ENCODE measurements at regions not wholly inside any gene's neighbourhood (a gene's known extent, or its start where the extent isn't known, plus 50 kb on each side); places are given as distances from the start of the nearest gene placed in this dataset.

DNA sequence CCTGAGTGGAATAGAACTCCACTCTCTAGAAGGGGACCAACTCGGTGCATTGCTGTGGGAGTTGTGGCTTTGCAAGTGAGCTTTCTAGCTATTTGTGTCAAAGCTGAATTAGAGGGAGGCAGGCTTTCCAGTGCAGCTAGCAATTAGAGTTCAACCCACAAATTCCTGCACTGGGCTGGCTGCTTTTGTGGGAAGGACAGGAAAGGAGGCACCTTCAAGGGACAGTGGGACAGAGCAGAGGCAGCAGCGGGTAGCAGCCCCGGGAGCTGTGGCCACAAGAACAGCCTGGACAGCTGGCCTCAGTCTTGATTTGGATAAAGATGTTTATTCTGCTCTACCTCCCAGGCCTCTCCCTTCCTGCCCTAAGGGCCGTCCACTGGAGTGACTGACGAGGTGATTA lies 83.7 kb upstream of the SLIT3 start:
- Histone ChIP-seq H3K27ac (ENCODE audit: low read depth, low read length) (no peak overlapping the region), H3K36me3 (ENCODE audit: control insufficient read depth in 2 of 4, insufficient read depth in 4 of 4, low read length in 3 of 4) (no peaks in the 10 kb centered on the region), H2AK5ac (ENCODE audit: low read depth, low read length) (no peak overlapping the region), H2BK12ac (ENCODE audit: low read depth, low read length) (no peak overlapping the region), H4K20me1 (replicated peaks in 1 of 2; ENCODE audit: control insufficient read depth in 1 of 2, insufficient read depth in 2 of 2, low read length in 2 of 2) (no peaks in the 10 kb centered on the region), H3K9me3 (ENCODE audit: insufficient read depth in 2 of 2, low read depth in 1 of 2, low read length in 1 of 2) (no peaks in the 10 kb centered on the region), H3K4me3 (ENCODE audit: extremely low read depth in 1 of 4, insufficient read depth in 2 of 4, low read depth in 3 of 4, low read length in 4 of 4) (no peak overlapping the region), H3K79me2 (ENCODE audit: control insufficient read depth in 1 of 2, insufficient read depth in 2 of 2, low read length in 2 of 2) (no peaks in the 10 kb centered on the region), H3K27me3 (replicated peaks in 1 of 4; ENCODE audit: control insufficient read depth in 3 of 4, extremely low read depth in 1 of 4, insufficient read depth in 3 of 4, low read length in 3 of 4) (no peaks in the 10 kb centered on the region), H3K56ac (replicated peaks; ENCODE audit: insufficient read length, low read depth, low read length) (no peak overlapping the region), H2AFZ (ENCODE audit: low read length) (no peak overlapping the region), H3K18ac (ENCODE audit: extremely low read depth, low read length) (no peak overlapping the region), H3K4ac (replicated peaks; ENCODE audit: insufficient read length, low read depth, low read length) (no peak overlapping the region), H3K23me2 (ENCODE audit: low read depth, low read length) (no peaks in the 10 kb centered on the region), H2BK5ac (ENCODE audit: low read depth, low read length) (no peak overlapping the region), H3K14ac (ENCODE audit: insufficient read length) (no peak overlapping the region), H4K5ac (ENCODE audit: insufficient read length, low read depth, low read length) (no peak overlapping the region), H2BK120ac (replicated peaks; ENCODE audit: low read depth, low read length) (no peak overlapping the region), H4K8ac (ENCODE audit: extremely low read depth, insufficient read depth, low read length) (no peak overlapping the region), H3K4me2 (ENCODE audit: insufficient read depth in 1 of 2, low read depth in 2 of 2, low read length in 2 of 2) (no peak overlapping the region), H3K79me1 (ENCODE audit: low read depth, low read length) (no peaks in the 10 kb centered on the region), H2BK15ac (ENCODE audit: low read length) (no peak overlapping the region), H3K9ac (replicated peaks in 1 of 4; ENCODE audit: extremely low read depth in 1 of 4, low read depth in 3 of 4, low read length in 3 of 4) (no peak overlapping the region), H4K91ac (replicated peaks; ENCODE audit: insufficient read length, low read length) (no peak overlapping the region), H2BK20ac (ENCODE audit: low read length) (no peak overlapping the region), H3K23ac (ENCODE audit: insufficient read length) (no peak overlapping the region), H3K4me1 (replicated peaks in 1 of 4; ENCODE audit: control insufficient read depth in 3 of 4, insufficient read depth in 4 of 4, low read length in 3 of 4) (no peaks in the 10 kb centered on the region)
- ChIA-PET POLR2A (ENCODE audit: partially characterized antibody) (no interaction called here), CTCF (ENCODE audit: partially characterized antibody) (no interaction called here)
- FAIRE-seq (no peak), DNase-seq (ENCODE audit: low read depth in 1 of 2, low spot score in 2 of 2) (no peak)
- WGBS, 2 experiments (ENCODE audit: extremely low coverage in 1 of 2, insufficient coverage in 1 of 2, insufficient read length in 1 of 2, insufficient replicate concordance in 2 of 2, low coverage in 1 of 2, low lambda C conversion rate in 2 of 2, missing lambda C conversion rate in 1 of 2), result 92% methylated on average over 5 of the region's 5 CpGs; no CpG with 5 or more reads in 1 of the 2 experiments
- TF ChIP-seq KDM1A (IDR thresholded peaks at IDR 0.05; ENCODE audit: borderline replicate concordance, low read length) (no peak), CREB1 (IDR thresholded peaks at IDR 0.05) (no peak), GABPA (IDR thresholded peaks at IDR 0.05; ENCODE audit: borderline replicate concordance, insufficient read depth, low read length) (no peak), RNF2 (IDR thresholded peaks at IDR 0.05; ENCODE audit: borderline replicate concordance, low read depth, low read length, missing control alignments, poor library complexity, severe bottlenecking) (no peak), YY1 (IDR thresholded peaks at IDR 0.05; ENCODE audit: low read depth, low read length) (no peak), FOSL1 (IDR thresholded peaks at IDR 0.05; ENCODE audit: insufficient read depth, low read depth, low read length) (no peak), TAF1 (IDR thresholded peaks at IDR 0.05; ENCODE audit: low read depth, low read length) (no peak), SIN3A (conservative IDR thresholded peaks at IDR 0.05 in 1 of 2, IDR thresholded peaks at IDR 0.05 in 1 of 2; ENCODE audit: low read depth in 1 of 2, low read length in 2 of 2) (no peak), SP2 (IDR thresholded peaks at IDR 0.05; ENCODE audit: low read length) (no peak), CBX8 (IDR thresholded peaks at IDR 0.05; ENCODE audit: borderline replicate concordance, low read depth, low read length) (no peak), GTF2F1 (IDR thresholded peaks at IDR 0.05; ENCODE audit: borderline replicate concordance, low read depth, low read length) (no peak), ASH2L (IDR thresholded peaks at IDR 0.05; ENCODE audit: low read length) (no peak), SAP30 (IDR thresholded peaks at IDR 0.05; ENCODE audit: insufficient read depth, insufficient replicate concordance, low read length) (no peak)

All from H1 (cell line).